Mucosa of descending colon (tissue), 3 donors: ENCODE measurements at regions not wholly inside any gene's neighbourhood (a gene's known extent, or its start where the extent isn't known, plus 50 kb on each side); places are given as distances from the start of the nearest gene placed in this dataset.

Source experiments
- ATAC-seq: fragments of 200-7000 bp; cut with Tn5 transposase; one replicate; pipeline ENCODE4 v1.9.1; 2020; ENCODE audit warnings: mild to moderate bottlenecking, moderate library complexity
- DNase-seq, 3 donors: peaks; one replicate each; pipeline ENCODE4 v3.0.0-alpha.2; 2020
- H3K36me3 ChIP-seq: fragments of 200-600 bp; one replicate; pipeline ENCODE4 v1.8.0; 2021; ENCODE audit warnings: low read depth, mild to moderate bottlenecking
- H3K4me1 ChIP-seq: fragments of 200-600 bp; one replicate; pipeline ENCODE4 v1.8.0; 2021; ENCODE audit warnings: low read depth, mild to moderate bottlenecking
- H3K4me3 ChIP-seq: fragments of 200-600 bp; one replicate; pipeline ENCODE4 v1.8.0; 2021; ENCODE audit warnings: mild to moderate bottlenecking
- H3K9me3 ChIP-seq: fragments of 200-600 bp; one replicate; pipeline ENCODE4 v1.8.0; 2021; ENCODE audit warnings: mild to moderate bottlenecking
- intact Hi-C, 2 donors: fragments of 100-400 bp; cut with DNase I in 1 of 2; cut with micrococcal nuclease in 1 of 2; formaldehyde crosslinking; loops; one replicate each; pipeline versions ENCODE4 v1.11.0 to v1.11.1; 2022; cut with DNase I, micrococcal nuclease
- TF ChIP-seq, protein P1 (sequence below): fragments of 200-600 bp; IDR thresholded peaks from one replicate; pipeline ENCODE4 v1.8.0; 2022; ENCODE audit warnings: antibody characterized with exemption, mild to moderate bottlenecking
- donor health status: DM: no; HTN: no; CAD: no; lungs with moderate emphysema.
- donor health status: DM: no; HTN: no; CAD: no.
- donor health status: DM: no; HTN: yes; CAD: no.

GRCh38 chr18:25592804-25593360, 240.9 kb upstream of the ZNF521 start:
- DNase-seq (no peak), ATAC-seq (no peak)
- intact Hi-C loops: no loop called here
- Histone ChIP-seq H3K36me3 (no peaks in the 10 kb centered on the region), H3K9me3 (peaks cover 2% of the 10 kb centered on the region), H3K4me3 (no peak overlapping the region), H3K4me1 (no peaks in the 10 kb centered on the region)
- TF ChIP-seq, protein P1, sequence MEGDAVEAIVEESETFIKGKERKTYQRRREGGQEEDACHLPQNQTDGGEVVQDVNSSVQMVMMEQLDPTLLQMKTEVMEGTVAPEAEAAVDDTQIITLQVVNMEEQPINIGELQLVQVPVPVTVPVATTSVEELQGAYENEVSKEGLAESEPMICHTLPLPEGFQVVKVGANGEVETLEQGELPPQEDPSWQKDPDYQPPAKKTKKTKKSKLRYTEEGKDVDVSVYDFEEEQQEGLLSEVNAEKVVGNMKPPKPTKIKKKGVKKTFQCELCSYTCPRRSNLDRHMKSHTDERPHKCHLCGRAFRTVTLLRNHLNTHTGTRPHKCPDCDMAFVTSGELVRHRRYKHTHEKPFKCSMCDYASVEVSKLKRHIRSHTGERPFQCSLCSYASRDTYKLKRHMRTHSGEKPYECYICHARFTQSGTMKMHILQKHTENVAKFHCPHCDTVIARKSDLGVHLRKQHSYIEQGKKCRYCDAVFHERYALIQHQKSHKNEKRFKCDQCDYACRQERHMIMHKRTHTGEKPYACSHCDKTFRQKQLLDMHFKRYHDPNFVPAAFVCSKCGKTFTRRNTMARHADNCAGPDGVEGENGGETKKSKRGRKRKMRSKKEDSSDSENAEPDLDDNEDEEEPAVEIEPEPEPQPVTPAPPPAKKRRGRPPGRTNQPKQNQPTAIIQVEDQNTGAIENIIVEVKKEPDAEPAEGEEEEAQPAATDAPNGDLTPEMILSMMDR: no peak

GRCh38 chr18:25590456-25590855, 238.5 kb upstream of the ZNF521 start:
- TF ChIP-seq, protein P1: no peak
- ATAC-seq: no peak
- H3K4me3 ChIP-seq: no peak overlapping the region
- H3K36me3 ChIP-seq: no peaks in the 10 kb centered on the region
- DNase-seq: no peak
- no peaks in the 10 kb centered on the region for H3K4me1 ChIP-seq
- intact Hi-C loops: no loop called here
- peaks cover 6% of the 10 kb centered on the region for H3K9me3 ChIP-seq

DNA sequence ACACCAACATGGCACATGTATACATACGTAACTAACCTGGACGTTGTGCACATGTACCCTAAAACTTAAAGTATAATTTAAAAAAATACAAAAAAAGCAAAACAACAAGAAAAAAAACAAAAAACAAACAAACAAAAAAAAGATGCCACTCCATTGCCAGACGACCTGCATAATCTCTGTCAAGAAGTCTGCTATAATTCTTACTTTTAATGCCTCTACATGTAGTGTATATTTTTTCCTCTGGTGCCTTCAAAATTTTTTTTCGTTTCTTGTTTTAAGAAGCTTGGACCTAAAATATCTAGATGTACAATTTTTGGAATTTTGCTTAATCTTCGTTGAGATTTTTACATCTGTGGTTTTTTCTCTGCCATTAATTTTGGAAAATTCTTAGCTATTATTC, 235.6 kb upstream of the ZNF521 start:
- Histone ChIP-seq H3K4me3 (no peak overlapping the region), H3K9me3 (peaks cover 6% of the 10 kb centered on the region), H3K36me3 (no peaks in the 10 kb centered on the region), H3K4me1 (no peaks in the 10 kb centered on the region)
- ATAC-seq: no peak
- intact Hi-C loops: no loop called here
- no peak for DNase-seq
- TF ChIP-seq, protein P1: no peak

DNA sequence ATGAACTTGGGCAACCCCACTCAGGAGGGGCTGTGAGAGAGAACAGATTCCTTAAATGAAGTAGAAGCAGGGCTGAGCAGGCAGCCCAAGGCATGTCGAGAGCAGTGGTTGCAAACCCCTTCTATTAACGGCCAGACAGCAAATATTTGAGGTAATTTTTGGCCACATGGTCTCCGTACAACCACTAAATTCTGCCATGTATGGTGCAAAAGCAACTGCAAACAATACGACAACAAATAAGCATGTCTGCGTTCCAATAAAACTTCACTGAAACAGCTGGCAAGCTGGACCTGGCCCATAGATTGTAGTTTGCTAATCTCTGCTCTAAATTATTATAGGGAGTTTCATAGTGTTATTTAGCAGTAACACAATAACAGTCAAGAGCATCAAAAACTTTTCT, 217.0 kb upstream of the ZNF521 start:
- Histone ChIP-seq H3K4me1 (no peaks in the 10 kb centered on the region), H3K4me3 (no peak overlapping the region), H3K9me3 (no peaks in the 10 kb centered on the region), H3K36me3 (no peaks in the 10 kb centered on the region)
- DNase-seq (peak in 1 of 3 donors; percentile 4), ATAC-seq (no peak)
- intact Hi-C loops: no loop called here
- TF ChIP-seq, protein P1: no peak

DNA sequence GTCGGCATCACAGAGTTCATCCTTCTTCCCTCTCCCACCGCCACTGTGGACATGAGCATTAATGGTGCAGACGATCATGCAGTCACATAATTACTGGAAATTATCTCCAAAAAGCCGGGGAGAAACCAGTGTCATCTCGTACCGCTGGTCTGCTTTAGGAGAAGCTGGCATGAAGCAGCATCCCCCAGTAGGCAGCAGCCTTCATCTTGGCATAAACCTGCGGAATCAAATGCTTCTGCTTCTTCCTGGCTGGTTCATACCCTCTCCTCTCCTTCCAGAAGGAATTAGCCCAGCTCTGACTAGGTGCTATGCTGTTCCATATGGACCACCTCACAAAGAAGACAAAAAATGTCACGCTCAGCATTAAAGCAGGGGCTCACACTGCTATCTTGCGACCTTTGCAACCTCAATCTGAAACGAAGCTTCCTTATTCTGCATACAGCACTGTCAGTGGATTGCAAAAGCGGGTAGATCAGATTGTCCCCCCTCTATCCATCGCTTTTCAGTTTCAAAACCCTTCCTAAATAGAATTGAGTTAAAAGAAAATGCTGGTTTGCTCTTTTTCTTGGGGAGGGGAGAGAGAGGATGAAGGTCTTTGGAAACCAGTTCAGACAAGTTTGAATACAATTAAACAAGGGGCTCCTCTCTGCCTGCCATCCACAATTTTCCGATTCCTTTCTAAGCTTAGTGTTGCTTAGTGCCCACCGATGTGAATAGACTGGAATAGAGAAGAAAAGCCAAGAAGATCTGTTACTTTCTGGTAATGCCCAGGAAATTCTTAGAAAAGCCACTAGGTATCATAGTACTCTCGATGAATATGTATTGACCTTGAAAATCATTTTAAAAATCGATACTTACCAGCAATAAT, 212.1 kb upstream of the ZNF521 start:
- TF ChIP-seq, protein P1: no peak
- intact Hi-C loops: no loop called here

More for the DNA sequence above, 212.1 kb upstream of the ZNF521 start:
- H3K4me1 ChIP-seq: no peaks in the 10 kb centered on the region
- DNase-seq (no peak), ATAC-seq (no peak)
- H3K4me3 ChIP-seq: no peak overlapping the region
- H3K9me3 ChIP-seq: no peaks in the 10 kb centered on the region
- no peaks in the 10 kb centered on the region for H3K36me3 ChIP-seq
